H9 (cell line): ENCODE measurements at regions not wholly inside any gene's neighbourhood (a gene's known extent, or its start where the extent isn't known, plus 50 kb on each side); places are given as distances from the start of the nearest gene placed in this dataset.

Experiments used
- DNase-seq: peaks from one replicate; pipeline ENCODE4 v3.0.0-alpha.2; 2017
- H2AFZ ChIP-seq: one replicate; pipeline ENCODE4 v1.6.1; 2013; ENCODE audit warnings: mild to moderate bottlenecking, low read length, control low read depth, moderate library complexity
- H2AK5ac ChIP-seq: 2 replicates; pipeline ENCODE4 v1.6.1; 2013; ENCODE audit warnings: low read length, control low read depth, mixed read lengths; ENCODE audit not compliant: insufficient read length
- H2BK120ac ChIP-seq: one replicate; pipeline ENCODE4 v1.6.1; 2013; ENCODE audit warnings: low read depth, mild to moderate bottlenecking, low read length, control low read depth, inconsistent platforms; ENCODE audit not compliant: poor library complexity, severe bottlenecking
- H2BK12ac ChIP-seq: 2 replicates; pipeline ENCODE4 v1.6.1; 2013; ENCODE audit warnings: low read length, control low read depth, mixed read lengths, low read depth; ENCODE audit not compliant: insufficient read length
- H2BK15ac ChIP-seq: 2 replicates; pipeline ENCODE4 v1.6.1; 2013; ENCODE audit warnings: low read depth, low read length, control low read depth
- H2BK20ac ChIP-seq: one replicate; pipeline ENCODE4 v1.6.1; 2013; ENCODE audit warnings: low read depth, mild to moderate bottlenecking, low read length, control low read depth, inconsistent platforms; ENCODE audit not compliant: poor library complexity, severe bottlenecking
- H2BK5ac ChIP-seq: 2 replicates; pipeline ENCODE4 v1.6.1; 2013; ENCODE audit warnings: low read length, control low read depth, mixed read lengths; ENCODE audit not compliant: insufficient read length
- H3K14ac ChIP-seq: 2 replicates; pipeline ENCODE4 v1.6.1; 2013; ENCODE audit warnings: low read length, control low read depth; ENCODE audit not compliant: insufficient read depth
- H3K18ac ChIP-seq: 2 replicates; pipeline ENCODE4 v1.6.1; 2013; ENCODE audit warnings: low read depth, mild to moderate bottlenecking, mixed read lengths, low read length, control low read depth; ENCODE audit not compliant: insufficient read length
- H3K23ac ChIP-seq: 2 replicates; pipeline ENCODE4 v1.6.1; 2013; ENCODE audit warnings: low read length, control low read depth, mixed read lengths, low read depth; ENCODE audit not compliant: insufficient read length
- H3K23me2 ChIP-seq: 2 replicates; pipeline ENCODE4 v1.6.1; 2013; ENCODE audit warnings: low read depth, mild to moderate bottlenecking, mixed read lengths, low read length, control low read depth; ENCODE audit not compliant: insufficient read length, poor library complexity, severe bottlenecking
- H3K27ac ChIP-seq: 2 replicates; pipeline ENCODE4 v1.5.1; 2013; ENCODE audit warnings: low read length, control low read depth, mixed read lengths, low read depth; ENCODE audit not compliant: insufficient read length
- H3K27me3 ChIP-seq: 2 replicates; pipeline ENCODE4 v1.6.1; 2013; ENCODE audit warnings: low read length, control low read depth, inconsistent platforms; ENCODE audit not compliant: insufficient read depth
- H3K4ac ChIP-seq: 2 replicates; pipeline ENCODE4 v1.6.1; 2013; ENCODE audit warnings: low read depth, mild to moderate bottlenecking, control low read depth, inconsistent platforms, low read length, moderate library complexity
- H3K4me1 ChIP-seq: 2 replicates; pipeline ENCODE4 v1.6.1; 2013; ENCODE audit warnings: low read length, control low read depth, inconsistent platforms; ENCODE audit not compliant: insufficient read depth
- H3K4me2 ChIP-seq: 2 replicates; pipeline ENCODE4 v1.6.1; 2013; ENCODE audit warnings: low read length, control low read depth, mixed read lengths; ENCODE audit not compliant: insufficient read length, insufficient read depth
- H3K56ac ChIP-seq: 2 replicates; pipeline ENCODE4 v1.6.1; 2013; ENCODE audit warnings: low read depth, mild to moderate bottlenecking, mixed read lengths, low read length, control low read depth; ENCODE audit not compliant: insufficient read length
- H3K79me1 ChIP-seq: 2 replicates; pipeline ENCODE4 v1.6.1; 2013; ENCODE audit warnings: low read depth, mild to moderate bottlenecking, moderate library complexity, low read length, control low read depth, inconsistent platforms; ENCODE audit not compliant: insufficient read depth, poor library complexity, severe bottlenecking
- H3K79me2 ChIP-seq: 2 replicates; pipeline ENCODE4 v1.6.1; 2013; ENCODE audit warnings: low read length, control low read depth, inconsistent platforms; ENCODE audit not compliant: insufficient read depth
- H3K9ac ChIP-seq: 2 replicates; pipeline ENCODE4 v1.6.1; 2013; ENCODE audit warnings: low read length, control low read depth, mixed read lengths; ENCODE audit not compliant: insufficient read length; ENCODE audit errors: extremely low read depth
- H3K9me3 ChIP-seq: one replicate; pipeline ENCODE4 v1.6.1; 2013; ENCODE audit warnings: low read depth, low read length, inconsistent platforms; ENCODE audit not compliant: control insufficient read depth
- H3T11ph ChIP-seq: one replicate; pipeline ENCODE4 v1.6.1; 2013; ENCODE audit warnings: mild to moderate bottlenecking, low read length, control low read depth, inconsistent platforms
- H4K20me1 ChIP-seq: one replicate; pipeline ENCODE4 v1.6.1; 2013; ENCODE audit not compliant: control insufficient read depth, insufficient read length, insufficient read depth
- H4K5ac ChIP-seq: 2 replicates; pipeline ENCODE4 v1.6.1; 2013; ENCODE audit warnings: low read depth, mild to moderate bottlenecking, mixed read lengths, low read length, control low read depth; ENCODE audit not compliant: insufficient read length
- H4K8ac ChIP-seq: replicated peaks from 2 replicates; pipeline ENCODE4 v1.6.1; 2013; ENCODE audit warnings: low read length, control low read depth, mixed read lengths, low read depth; ENCODE audit not compliant: insufficient read length
- H4K91ac ChIP-seq: 2 replicates; pipeline ENCODE4 v1.6.1; 2013; ENCODE audit warnings: low read depth, mild to moderate bottlenecking, moderate library complexity, mixed read lengths, low read length, control low read depth; ENCODE audit not compliant: insufficient read length
- H3K27ac Mint-ChIP-seq, 3 experiments: 2 replicates in 2 of 3; 3 replicates in 1 of 3; pipeline ENCODE4 v1.8.0; 2020 to 2021; ENCODE audit warnings: mixed read lengths in 3 of 3, mild to moderate bottlenecking in 1 of 3, moderate library complexity in 1 of 3
- H3K27me3 Mint-ChIP-seq: 2 replicates; pipeline ENCODE4 v1.8.0; 2021; ENCODE audit warnings: low read depth, mild to moderate bottlenecking, moderate library complexity, mixed read lengths
- H3K36me3 Mint-ChIP-seq, 3 experiments: 2 replicates in 2 of 3; 3 replicates in 1 of 3; pipeline ENCODE4 v1.8.0; 2020 to 2021; ENCODE audit warnings: low read depth in 3 of 3, mixed read lengths in 3 of 3; ENCODE audit not compliant: insufficient read depth in 1 of 3
- H3K4me1 Mint-ChIP-seq, 2 experiments: 2 replicates each; pipeline ENCODE4 v1.8.0; 2020; ENCODE audit warnings: mixed read lengths in 2 of 2
- H3K4me3 Mint-ChIP-seq, 2 experiments: 2 replicates in 1 of 2; 3 replicates in 1 of 2; pipeline ENCODE4 v1.8.0; 2020 to 2021; ENCODE audit warnings: mild to moderate bottlenecking in 2 of 2, mixed read lengths in 2 of 2, moderate library complexity in 1 of 2
- H3K9me3 Mint-ChIP-seq, 2 experiments: 2 replicates in 1 of 2; 3 replicates in 1 of 2; pipeline ENCODE4 v1.8.0; 2020; ENCODE audit warnings: mild to moderate bottlenecking in 2 of 2, mixed read lengths in 2 of 2, moderate library complexity in 1 of 2
- WGBS: extraction: QIAGEN DNeasy Blood & Tissue Kit; methylation state at CpG from one replicate; pipeline ENCODE4 v1.1.7; 2013; ENCODE audit warnings: missing lambda C conversion rate, low lambda C conversion rate, mixed read lengths; ENCODE audit not compliant: insufficient read length; ENCODE audit errors: extremely low coverage; 5-methylcytosine and 5-hydroxymethylcytosine counted together
- TF ChIP-seq, protein P1 (sequence below): fragments of 200-600 bp; sonication (generic); conservative IDR thresholded peaks from 3 replicates; pipeline ENCODE4 v1.8.0; 2021; ENCODE audit warnings: antibody characterized with exemption, mild to moderate bottlenecking

DNA sequence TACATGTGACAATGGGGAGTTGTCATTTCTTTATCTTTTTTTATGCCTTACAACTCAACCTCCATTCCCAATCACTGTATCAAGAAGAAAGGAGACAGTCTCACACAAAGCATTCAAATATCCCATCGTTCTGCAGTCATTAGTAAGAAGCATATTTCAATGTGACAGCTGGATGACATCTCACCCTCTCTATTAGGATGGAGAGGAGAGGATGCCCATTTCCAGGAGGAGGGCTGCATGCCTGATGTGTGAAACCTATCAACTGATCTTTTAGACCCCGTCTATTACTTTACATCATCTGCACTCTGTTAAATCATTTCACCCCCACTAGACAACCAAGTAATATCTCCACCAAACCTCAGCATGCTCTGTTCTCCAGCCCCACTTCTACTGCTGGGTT is 292.7 kb upstream of the CHAC2 start:
- no peaks in the 10 kb centered on the region for H4K20me1 ChIP-seq
- H4K5ac ChIP-seq: no peak overlapping the region

More for the DNA sequence above, 292.7 kb upstream of the CHAC2 start:
- Histone ChIP-seq H2AK5ac (no peak overlapping the region), H3K79me1 (no peaks in the 10 kb centered on the region), H3K79me2 (no peaks in the 10 kb centered on the region), H2BK12ac (no peak overlapping the region), H3K23ac (no peak overlapping the region), H3K23me2 (no peaks in the 10 kb centered on the region), H2BK5ac (no peak overlapping the region), H3K9me3 (no peaks in the 10 kb centered on the region), H3K9ac (no peak overlapping the region), H2AFZ (no peak overlapping the region), H3K14ac (no peak overlapping the region), H3K27ac (no peak overlapping the region), H3T11ph (no peak overlapping the region), H4K91ac (no peak overlapping the region), H2BK15ac (no peak overlapping the region), H4K8ac (no peak overlapping the region), H3K4me2 (no peak overlapping the region), H3K18ac (no peak overlapping the region), H3K4ac (no peak overlapping the region), H3K56ac (no peak overlapping the region), H3K4me1 (no peaks in the 10 kb centered on the region), H3K27me3 (no peaks in the 10 kb centered on the region), H2BK20ac (no peak overlapping the region), H2BK120ac (no peak overlapping the region)
- Mint-ChIP-seq H3K27ac (no peak overlapping the region), H3K4me3 (no peak overlapping the region), H3K27me3 (no peaks in the 10 kb centered on the region), H3K36me3 (no peaks in the 10 kb centered on the region), H3K4me1 (no peaks in the 10 kb centered on the region; a peak in 1 of 4 replicates), H3K9me3 (0 out of 5 replicates have a peak, but pooled peaks cover 0 to 2% of the 10 kb centered on the region in 2 experiments)
- no peak for DNase-seq
- TF ChIP-seq, protein P1, sequence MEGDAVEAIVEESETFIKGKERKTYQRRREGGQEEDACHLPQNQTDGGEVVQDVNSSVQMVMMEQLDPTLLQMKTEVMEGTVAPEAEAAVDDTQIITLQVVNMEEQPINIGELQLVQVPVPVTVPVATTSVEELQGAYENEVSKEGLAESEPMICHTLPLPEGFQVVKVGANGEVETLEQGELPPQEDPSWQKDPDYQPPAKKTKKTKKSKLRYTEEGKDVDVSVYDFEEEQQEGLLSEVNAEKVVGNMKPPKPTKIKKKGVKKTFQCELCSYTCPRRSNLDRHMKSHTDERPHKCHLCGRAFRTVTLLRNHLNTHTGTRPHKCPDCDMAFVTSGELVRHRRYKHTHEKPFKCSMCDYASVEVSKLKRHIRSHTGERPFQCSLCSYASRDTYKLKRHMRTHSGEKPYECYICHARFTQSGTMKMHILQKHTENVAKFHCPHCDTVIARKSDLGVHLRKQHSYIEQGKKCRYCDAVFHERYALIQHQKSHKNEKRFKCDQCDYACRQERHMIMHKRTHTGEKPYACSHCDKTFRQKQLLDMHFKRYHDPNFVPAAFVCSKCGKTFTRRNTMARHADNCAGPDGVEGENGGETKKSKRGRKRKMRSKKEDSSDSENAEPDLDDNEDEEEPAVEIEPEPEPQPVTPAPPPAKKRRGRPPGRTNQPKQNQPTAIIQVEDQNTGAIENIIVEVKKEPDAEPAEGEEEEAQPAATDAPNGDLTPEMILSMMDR: no peak
- no CpG with 5 or more reads among the region's 2 CpGs for WGBS
